ENCODE measurements at regions not wholly inside any gene's neighbourhood (a gene's known extent, or its start where the extent isn't known, plus 50 kb on each side); places are given as distances from the start of the nearest gene placed in this dataset.

- TF ChIP-seq CTCF (IDR thresholded peaks at IDR 0.05 in 8 of 11, conservative IDR thresholded peaks at IDR 0.05 in 3 of 11) (no peak), POLR2A (IDR thresholded peaks at IDR 0.05) (no peak), POLR2AphosphoS5 (IDR thresholded peaks at IDR 0.05) (no peak)
Measured at GRCh38 chr2:187124529-187124928, 275.6 kb upstream of the ZSWIM2 start.

All from spleen (tissue), 7 donors.